GM23338 (cell line): ENCODE measurements at regions not wholly inside any gene's neighbourhood (a gene's known extent, or its start where the extent isn't known, plus 50 kb on each side); places are given as distances from the start of the nearest gene placed in this dataset.

Source experiments
- CREB1 ChIP-seq: fragments of 250-450 bp; sonication (Bioruptor Pico); IDR thresholded peaks from 2 replicates; pipeline ENCODE4 v1.5.0; 2020; ENCODE audit warnings: low read depth, mild to moderate bottlenecking, moderate library complexity
- EZH2 ChIP-seq: fragments of 200-600 bp; sonication (generic); IDR thresholded peaks from one replicate; pipeline ENCODE4 v1.8.0; 2017; ENCODE audit warnings: antibody characterized with exemption, mild to moderate bottlenecking, low read depth; ENCODE audit not compliant: unreplicated experiment
- EZH2phosphoT487 ChIP-seq: fragments of 200-600 bp; sonication (generic); IDR thresholded peaks from one replicate; pipeline ENCODE4 v1.8.1; 2018; ENCODE audit warnings: antibody characterized with exemption; ENCODE audit not compliant: unreplicated experiment
- TF ChIP-seq, protein P1 (sequence below), 2 experiments: fragments of 200-600 bp in 1 of 2; sonication (generic) in 1 of 2; conservative IDR thresholded peaks; 2 replicates each; pipeline versions ENCODE4 v1.5.1 to v1.6.1; 2016 to 2017; ENCODE audit warnings: antibody characterized with exemption in 2 of 2, low read depth in 2 of 2, mild to moderate bottlenecking in 2 of 2, moderate library complexity in 1 of 2

DNA sequence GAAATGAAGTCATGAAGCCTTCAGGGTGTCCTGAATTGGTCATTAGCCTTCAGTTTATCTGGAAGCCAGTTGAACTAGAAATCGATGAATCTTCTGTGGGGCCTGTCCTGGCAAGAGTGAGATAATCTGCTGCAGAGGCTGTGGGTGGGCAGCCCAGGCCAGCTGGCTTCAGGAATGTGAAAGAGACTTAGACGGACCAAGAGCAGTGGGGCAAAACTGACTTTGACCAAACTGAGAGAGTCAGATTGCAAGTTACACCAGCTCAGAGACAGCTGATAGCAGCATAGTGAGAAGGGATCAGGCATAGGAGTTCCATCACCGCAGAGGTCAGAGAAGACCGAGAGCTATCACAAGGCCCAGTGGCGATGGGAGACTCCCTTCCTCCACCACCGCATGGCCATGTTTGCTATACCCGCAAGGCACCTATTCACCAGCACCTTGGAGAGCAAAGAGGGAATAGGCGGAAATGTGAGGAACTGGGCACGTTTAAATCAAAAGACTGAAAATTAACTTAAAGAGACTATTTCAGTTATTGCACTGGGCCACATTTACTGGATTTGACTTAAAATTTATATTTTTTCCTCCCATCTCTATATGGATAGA lies 50.0 kb upstream of the GLIS3 start:
- TF ChIP-seq, protein P1, sequence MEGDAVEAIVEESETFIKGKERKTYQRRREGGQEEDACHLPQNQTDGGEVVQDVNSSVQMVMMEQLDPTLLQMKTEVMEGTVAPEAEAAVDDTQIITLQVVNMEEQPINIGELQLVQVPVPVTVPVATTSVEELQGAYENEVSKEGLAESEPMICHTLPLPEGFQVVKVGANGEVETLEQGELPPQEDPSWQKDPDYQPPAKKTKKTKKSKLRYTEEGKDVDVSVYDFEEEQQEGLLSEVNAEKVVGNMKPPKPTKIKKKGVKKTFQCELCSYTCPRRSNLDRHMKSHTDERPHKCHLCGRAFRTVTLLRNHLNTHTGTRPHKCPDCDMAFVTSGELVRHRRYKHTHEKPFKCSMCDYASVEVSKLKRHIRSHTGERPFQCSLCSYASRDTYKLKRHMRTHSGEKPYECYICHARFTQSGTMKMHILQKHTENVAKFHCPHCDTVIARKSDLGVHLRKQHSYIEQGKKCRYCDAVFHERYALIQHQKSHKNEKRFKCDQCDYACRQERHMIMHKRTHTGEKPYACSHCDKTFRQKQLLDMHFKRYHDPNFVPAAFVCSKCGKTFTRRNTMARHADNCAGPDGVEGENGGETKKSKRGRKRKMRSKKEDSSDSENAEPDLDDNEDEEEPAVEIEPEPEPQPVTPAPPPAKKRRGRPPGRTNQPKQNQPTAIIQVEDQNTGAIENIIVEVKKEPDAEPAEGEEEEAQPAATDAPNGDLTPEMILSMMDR (conservative IDR thresholded peaks at IDR 0.05; ENCODE audit: low read depth in 2 of 2) = no peak
- TF ChIP-seq EZH2phosphoT487 (no peak), EZH2 (no peak), CREB1 (CRISPR knock-in tag) (no peak)
